ENCODE measurements at regions not wholly inside any gene's neighbourhood (a gene's known extent, or its start where the extent isn't known, plus 50 kb on each side); places are given as distances from the start of the nearest gene placed in this dataset.

DNA sequence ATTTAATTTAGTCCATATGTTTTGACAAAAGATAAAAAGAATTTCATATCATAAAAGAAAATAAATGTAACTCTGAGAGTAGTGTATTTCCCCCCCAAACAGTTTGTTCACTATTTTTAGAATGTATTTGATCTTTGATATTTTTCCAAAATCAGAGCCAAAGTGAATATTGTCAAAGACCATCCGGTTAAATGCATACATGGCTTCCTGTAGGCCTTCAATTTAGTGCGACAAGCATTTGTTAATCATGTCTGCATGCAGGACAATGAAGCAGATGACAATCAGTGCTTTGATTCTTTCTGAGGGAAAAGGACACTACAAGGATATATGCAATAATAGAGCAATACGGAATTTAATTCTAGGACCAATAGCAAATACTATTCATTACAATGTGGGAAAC lies 79.8 kb downstream of the ACTBL2 start:
- Mint-ChIP-seq H3K27me3 (ENCODE audit: low read depth in 2 of 2) (peaks cover 0 to 3% of the 10 kb centered on the region in 2 donors), H3K4me3 (no peak overlapping the region), H3K27ac (no peak overlapping the region), H3K36me3 (no peaks in the 10 kb centered on the region), H3K9me3 (peaks cover 0 to 6% of the 10 kb centered on the region in 2 donors), H3K4me1 (no peaks in the 10 kb centered on the region)
- no peak overlapping the region for H3K27ac ChIP-seq (ENCODE audit: low read length)
- H3K27me3 ChIP-seq (ENCODE audit: control insufficient read depth, insufficient read depth, low read length) = no peaks in the 10 kb centered on the region
- no peak for DNase-seq
- no peaks in the 10 kb centered on the region for H3K9me3 ChIP-seq (ENCODE audit: control insufficient read depth, insufficient read depth, low read length)
- TF ChIP-seq, protein P1, sequence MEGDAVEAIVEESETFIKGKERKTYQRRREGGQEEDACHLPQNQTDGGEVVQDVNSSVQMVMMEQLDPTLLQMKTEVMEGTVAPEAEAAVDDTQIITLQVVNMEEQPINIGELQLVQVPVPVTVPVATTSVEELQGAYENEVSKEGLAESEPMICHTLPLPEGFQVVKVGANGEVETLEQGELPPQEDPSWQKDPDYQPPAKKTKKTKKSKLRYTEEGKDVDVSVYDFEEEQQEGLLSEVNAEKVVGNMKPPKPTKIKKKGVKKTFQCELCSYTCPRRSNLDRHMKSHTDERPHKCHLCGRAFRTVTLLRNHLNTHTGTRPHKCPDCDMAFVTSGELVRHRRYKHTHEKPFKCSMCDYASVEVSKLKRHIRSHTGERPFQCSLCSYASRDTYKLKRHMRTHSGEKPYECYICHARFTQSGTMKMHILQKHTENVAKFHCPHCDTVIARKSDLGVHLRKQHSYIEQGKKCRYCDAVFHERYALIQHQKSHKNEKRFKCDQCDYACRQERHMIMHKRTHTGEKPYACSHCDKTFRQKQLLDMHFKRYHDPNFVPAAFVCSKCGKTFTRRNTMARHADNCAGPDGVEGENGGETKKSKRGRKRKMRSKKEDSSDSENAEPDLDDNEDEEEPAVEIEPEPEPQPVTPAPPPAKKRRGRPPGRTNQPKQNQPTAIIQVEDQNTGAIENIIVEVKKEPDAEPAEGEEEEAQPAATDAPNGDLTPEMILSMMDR (IDR thresholded peaks at IDR 0.05) = no peak
- no peak overlapping the region for H3K4me3 ChIP-seq (ENCODE audit: low read length)
- no peaks in the 10 kb centered on the region for H3K36me3 ChIP-seq (ENCODE audit: control insufficient read depth, insufficient read depth, low read length)
- intact Hi-C loops (cut with micrococcal nuclease) = no loop called here
- no peaks in the 10 kb centered on the region for H3K4me1 ChIP-seq (ENCODE audit: control insufficient read depth, insufficient read depth, low read length)
- WGBS (ENCODE audit: insufficient coverage) = 92% methylated on average over 2 of the region's 3 CpGs
- no peak for ATAC-seq

DNA sequence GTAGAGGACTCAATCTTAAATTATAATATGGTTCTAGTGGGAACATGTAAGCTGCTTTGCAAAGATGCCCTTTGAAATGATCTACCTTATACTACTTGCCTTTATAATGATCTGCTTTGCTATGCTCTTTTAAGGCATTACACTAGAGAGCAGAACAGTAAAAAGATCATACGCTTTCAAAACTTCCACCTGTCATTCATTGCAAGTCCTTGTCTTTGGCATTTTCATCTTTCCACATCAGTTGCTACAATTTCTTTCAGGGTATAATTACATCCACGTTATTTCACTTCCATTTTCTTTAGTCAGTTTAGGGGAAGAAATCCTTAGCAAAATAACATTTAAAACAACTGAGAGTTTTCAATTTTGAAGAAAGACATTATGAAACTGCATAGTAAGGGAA lies 80.3 kb downstream of the ACTBL2 start:
- no peak for ATAC-seq
- peaks cover 0 to 6% of the 10 kb centered on the region in 2 donors for H3K9me3 Mint-ChIP-seq
- Histone ChIP-seq H3K27me3 (ENCODE audit: control insufficient read depth, insufficient read depth, low read length) (no peaks in the 10 kb centered on the region), H3K27ac (ENCODE audit: low read length) (no peak overlapping the region), H3K4me3 (ENCODE audit: low read length) (no peak overlapping the region), H3K9me3 (ENCODE audit: control insufficient read depth, insufficient read depth, low read length) (no peaks in the 10 kb centered on the region), H3K4me1 (ENCODE audit: control insufficient read depth, insufficient read depth, low read length) (no peaks in the 10 kb centered on the region), H3K36me3 (ENCODE audit: control insufficient read depth, insufficient read depth, low read length) (no peaks in the 10 kb centered on the region)
- no peak overlapping the region for H3K4me3 Mint-ChIP-seq
- intact Hi-C loops (cut with micrococcal nuclease) = no loop called here
- no peak for DNase-seq
- H3K4me1 Mint-ChIP-seq = no peaks in the 10 kb centered on the region
- TF ChIP-seq, protein P1 (IDR thresholded peaks at IDR 0.05) = no peak
- H3K27me3 Mint-ChIP-seq (ENCODE audit: low read depth in 2 of 2) = peaks cover 0 to 3% of the 10 kb centered on the region in 2 donors
- 100% methylated on average over 1 of the region's 2 CpGs for WGBS (ENCODE audit: insufficient coverage)
- H3K27ac Mint-ChIP-seq = no peak overlapping the region
- no peaks in the 10 kb centered on the region for H3K36me3 Mint-ChIP-seq

DNA sequence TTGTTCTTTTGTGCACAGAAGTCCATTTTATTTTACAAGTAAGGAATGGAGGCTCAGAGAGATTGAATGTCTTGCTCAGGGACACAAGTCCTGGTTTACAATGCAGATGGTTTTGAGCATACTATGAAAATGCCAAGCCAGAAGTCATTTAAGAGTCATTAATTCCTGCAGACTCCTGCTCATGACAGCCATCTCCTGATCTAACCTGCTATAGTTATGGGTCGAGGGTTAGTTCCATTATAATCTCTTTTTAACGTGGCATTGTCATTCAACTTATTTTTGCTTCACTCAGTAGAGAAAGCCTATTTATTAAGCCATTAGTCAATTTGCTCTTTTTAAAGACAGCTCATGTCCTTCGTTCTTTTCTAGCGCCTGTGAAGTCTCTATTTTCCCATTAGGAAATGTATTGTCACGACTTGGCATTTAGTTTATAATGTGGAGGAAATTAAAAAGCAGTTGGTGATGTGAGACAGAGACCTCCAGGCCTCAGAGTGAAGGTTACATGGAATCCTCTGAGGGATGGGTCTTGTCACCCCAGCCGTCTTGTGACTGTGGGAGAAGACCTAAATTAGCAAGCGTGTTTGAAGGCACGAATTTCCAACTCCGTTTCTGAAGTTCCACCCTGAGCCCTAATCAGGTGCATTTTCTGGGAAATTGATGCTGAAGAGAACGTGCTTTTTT lies 84.1 kb downstream of the ACTBL2 start:
- no peaks in the 10 kb centered on the region for H3K4me1 Mint-ChIP-seq
- no peaks in the 10 kb centered on the region for H3K9me3 ChIP-seq (ENCODE audit: control insufficient read depth, insufficient read depth, low read length)
- H3K4me3 Mint-ChIP-seq = no peak overlapping the region
- peaks cover 0 to under 1% of the 10 kb centered on the region in 2 donors for H3K27me3 Mint-ChIP-seq (ENCODE audit: low read depth in 2 of 2)
- no peak for ATAC-seq
- TF ChIP-seq, protein P1 (IDR thresholded peaks at IDR 0.05) = no peak
- H3K4me1 ChIP-seq (ENCODE audit: control insufficient read depth, insufficient read depth, low read length) = no peaks in the 10 kb centered on the region
- no peaks in the 10 kb centered on the region for H3K27me3 ChIP-seq (ENCODE audit: control insufficient read depth, insufficient read depth, low read length)
- no peaks in the 10 kb centered on the region for H3K36me3 Mint-ChIP-seq
- no peaks in the 10 kb centered on the region for H3K36me3 ChIP-seq (ENCODE audit: control insufficient read depth, insufficient read depth, low read length)
- intact Hi-C loops (cut with micrococcal nuclease) = no loop called here
- no peak overlapping the region for H3K27ac ChIP-seq (ENCODE audit: low read length)
- DNase-seq = no peak
- H3K27ac Mint-ChIP-seq = no peak overlapping the region
- H3K4me3 ChIP-seq (ENCODE audit: low read length) = no peak overlapping the region
- WGBS (ENCODE audit: insufficient coverage) = 93% methylated on average over 10 of the region's 10 CpGs
- H3K9me3 Mint-ChIP-seq = peaks cover 0 to 2% of the 10 kb centered on the region in 2 donors

DNA sequence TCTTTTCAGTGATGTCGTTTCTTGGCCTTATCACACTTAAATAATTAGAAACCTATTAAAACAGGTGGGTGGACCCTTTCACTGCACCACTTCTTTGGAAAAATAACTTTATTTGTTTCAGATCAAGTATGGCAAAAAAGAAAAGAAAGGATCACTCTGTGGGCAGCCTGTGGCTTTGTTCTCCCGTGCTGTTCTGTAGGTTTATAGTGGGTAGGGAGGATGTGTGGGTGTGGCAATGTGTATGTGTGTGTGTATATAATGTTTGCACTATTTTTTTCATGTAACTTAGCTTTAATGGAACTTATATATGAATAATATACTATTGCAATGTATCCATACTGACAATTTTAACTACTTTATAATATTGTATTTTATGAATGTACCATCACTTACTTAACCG lies 85.9 kb downstream of the ACTBL2 start:
- WGBS (ENCODE audit: insufficient coverage) = 39% methylated on average over 2 of the region's 3 CpGs

More for the DNA sequence above, 85.9 kb downstream of the ACTBL2 start:
- Mint-ChIP-seq H3K27me3 (ENCODE audit: low read depth in 2 of 2) (no peaks in the 10 kb centered on the region), H3K36me3 (no peaks in the 10 kb centered on the region), H3K4me3 (no peak overlapping the region), H3K4me1 (no peaks in the 10 kb centered on the region), H3K27ac (no peak overlapping the region), H3K9me3 (peaks cover 0 to 5% of the 10 kb centered on the region in 2 donors)
- ATAC-seq (no peak), DNase-seq (no peak)
- Histone ChIP-seq H3K4me3 (ENCODE audit: low read length) (no peak overlapping the region), H3K4me1 (ENCODE audit: control insufficient read depth, insufficient read depth, low read length) (no peaks in the 10 kb centered on the region), H3K9me3 (ENCODE audit: control insufficient read depth, insufficient read depth, low read length) (no peaks in the 10 kb centered on the region), H3K27ac (ENCODE audit: low read length) (no peak overlapping the region), H3K27me3 (ENCODE audit: control insufficient read depth, insufficient read depth, low read length) (no peaks in the 10 kb centered on the region), H3K36me3 (ENCODE audit: control insufficient read depth, insufficient read depth, low read length) (no peaks in the 10 kb centered on the region)
- TF ChIP-seq, protein P1 (IDR thresholded peaks at IDR 0.05) = no peak
- intact Hi-C loops (cut with micrococcal nuclease) = no loop called here
